Hepatic stellate cell (primary cell): ENCODE measurements at regions not wholly inside any gene's neighbourhood (a gene's known extent, or its start where the extent isn't known, plus 50 kb on each side); places are given as distances from the start of the nearest gene placed in this dataset.
"Not testable (repeated sequence)": the region's sequence is repeated elsewhere in the genome, so short reads cannot be mapped to it uniquely, and the experiment has no call there.

ENCODE experiments used
- DNase-seq: peaks from one replicate; pipeline ENCODE4 v3.0.0; 2011; ENCODE audit warnings: low spot score

GRCh38 chr19:30236587-30236986, 135.6 kb upstream of the ZNF536 start:
- no peak for DNase-seq

DNA sequence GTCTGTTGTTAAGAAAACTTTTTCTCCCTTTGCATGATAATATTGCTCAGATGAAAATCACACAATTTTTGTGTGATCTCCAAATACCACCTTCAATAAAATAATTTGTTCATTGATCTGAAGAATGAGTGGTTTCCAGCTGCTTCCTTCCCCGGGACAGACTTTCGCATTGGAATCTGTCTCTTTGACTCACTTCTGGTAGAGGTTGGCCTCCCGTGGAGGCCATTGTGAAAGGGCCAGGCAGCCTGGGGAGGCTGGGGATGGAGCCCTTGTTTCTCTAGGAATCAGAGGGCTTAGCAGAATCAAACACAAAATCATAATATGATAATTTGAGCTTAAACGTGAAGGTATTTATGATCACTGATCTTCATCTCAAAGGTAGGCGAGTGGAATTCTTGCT, 135.0 kb upstream of the ZNF536 start:
- no peak for DNase-seq

- no peak for DNase-seq
These were observed 131.1 kb upstream of the ZNF536 start for GRCh38 chr19:30240904-30241695.

DNA sequence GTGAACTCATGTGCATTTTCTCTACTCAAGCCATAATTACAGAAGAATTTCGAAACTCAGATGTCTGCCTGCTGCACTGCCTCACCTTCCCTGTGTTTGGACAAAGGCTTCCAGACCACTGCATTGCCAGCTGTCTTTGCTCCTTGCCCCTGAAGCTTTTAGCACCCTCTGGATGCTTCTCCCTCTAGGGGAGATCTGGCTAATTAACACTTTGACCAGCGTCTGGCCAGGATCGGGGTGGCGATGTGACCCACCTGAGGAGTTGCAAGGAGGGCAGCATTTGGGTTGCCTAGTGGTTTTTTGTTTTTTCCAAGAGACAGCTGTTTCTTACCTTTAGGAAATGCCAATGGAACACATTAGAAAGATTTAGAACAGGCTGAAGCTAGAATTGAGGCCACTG, 127.7 kb upstream of the ZNF536 start:
- DNase-seq: no peak

DNA sequence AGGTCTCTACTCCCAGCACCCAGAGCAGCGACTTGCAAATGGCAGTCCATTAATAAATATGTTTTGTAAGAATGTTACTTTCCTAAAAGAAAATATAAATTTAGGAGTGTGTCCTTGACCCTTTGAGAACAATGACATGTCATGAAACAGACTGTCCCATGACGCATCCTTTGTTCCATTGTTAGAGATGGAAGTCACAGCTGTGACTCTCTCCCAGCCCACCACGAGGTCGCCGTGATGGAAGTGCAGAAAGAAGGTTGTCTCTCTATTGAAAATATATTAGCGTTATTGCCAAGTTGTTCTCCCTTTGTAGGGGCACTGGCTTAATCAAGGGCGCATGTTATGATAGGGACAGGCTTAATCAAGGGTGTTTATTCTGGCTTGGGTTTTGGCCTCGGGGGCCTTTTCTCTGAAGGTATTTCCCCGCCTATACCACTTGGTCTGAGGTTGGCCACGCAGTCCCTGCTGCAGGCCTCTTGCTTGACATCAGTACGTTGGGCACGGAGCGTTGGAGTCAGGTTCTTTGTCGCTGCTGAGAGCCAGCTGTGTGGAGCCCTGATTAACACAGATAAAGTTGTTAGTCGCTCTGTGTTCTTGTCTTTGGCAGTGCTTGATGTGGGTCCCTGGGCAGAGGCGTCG, 126.7 kb upstream of the ZNF536 start:
- DNase-seq: no peak

DNA sequence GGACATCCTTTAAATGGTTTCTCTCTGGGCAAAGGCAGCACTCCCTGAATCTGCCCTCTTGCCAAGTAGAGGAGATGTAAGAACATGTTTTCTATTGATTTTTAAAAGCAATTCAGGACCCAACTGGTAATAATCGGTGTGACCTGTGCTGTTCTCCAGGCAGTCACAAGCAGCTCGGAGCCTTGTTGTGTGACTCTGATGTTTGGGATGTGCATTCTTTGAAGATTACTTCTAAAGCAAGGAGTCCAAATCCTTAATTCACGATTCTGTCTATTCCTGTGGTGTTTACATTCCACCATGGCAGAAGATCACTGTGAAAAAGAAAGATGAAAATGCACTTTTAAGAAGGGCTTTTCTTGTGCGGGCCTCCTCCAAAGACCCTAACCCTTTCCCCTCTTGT, 122.3 kb upstream of the ZNF536 start:
- no peak for DNase-seq

DNA sequence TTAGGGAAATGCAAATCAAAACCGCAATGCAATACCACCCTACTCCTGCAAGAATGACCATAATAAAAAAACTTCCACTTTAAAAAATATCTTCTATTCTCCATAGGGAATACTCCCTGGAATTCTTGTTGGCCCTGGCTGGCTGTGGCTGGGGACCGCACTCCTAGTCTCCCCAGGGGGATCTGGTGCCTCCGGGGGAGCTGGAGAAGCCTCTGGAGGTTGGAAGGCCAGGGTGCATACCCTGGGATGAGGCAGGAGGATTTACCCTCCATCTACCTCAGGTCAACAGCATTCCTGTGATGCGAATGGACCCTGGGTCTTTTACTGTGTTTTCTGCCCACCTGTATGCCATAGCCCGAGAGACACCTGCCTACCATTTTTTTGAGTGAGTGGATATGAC, 120.0 kb upstream of the ZNF536 start:
- DNase-seq: no peak

- DNase-seq: no peak
These were observed 118.6 kb upstream of the ZNF536 start for GRCh38 chr19:30253581-30253996.

DNA sequence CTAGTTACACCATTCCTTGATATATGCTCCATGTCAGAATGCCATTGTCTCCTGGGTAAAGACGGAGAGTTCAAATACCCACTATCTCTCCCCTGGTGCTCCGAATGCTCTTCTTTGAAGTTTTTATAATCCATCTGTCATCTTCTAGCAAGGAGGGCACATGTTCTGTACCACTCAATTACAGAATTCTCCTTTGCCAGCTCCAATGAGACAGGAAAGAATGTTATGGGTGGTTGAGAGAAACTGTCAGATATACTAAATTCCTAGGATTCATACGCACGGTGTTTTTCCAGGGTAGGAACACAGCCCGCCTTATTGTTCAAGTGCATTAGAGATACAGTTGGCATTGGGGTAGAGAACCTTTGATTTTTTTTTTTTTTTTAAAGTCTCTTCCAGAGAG, 118.0 kb upstream of the ZNF536 start:
- DNase-seq: no peak

GRCh38 chr19:30254789-30255188, 117.4 kb upstream of the ZNF536 start:
- DNase-seq: no peak

- no peak for DNase-seq
These were observed 116.2 kb upstream of the ZNF536 start for GRCh38 chr19:30255791-30256495.

DNA sequence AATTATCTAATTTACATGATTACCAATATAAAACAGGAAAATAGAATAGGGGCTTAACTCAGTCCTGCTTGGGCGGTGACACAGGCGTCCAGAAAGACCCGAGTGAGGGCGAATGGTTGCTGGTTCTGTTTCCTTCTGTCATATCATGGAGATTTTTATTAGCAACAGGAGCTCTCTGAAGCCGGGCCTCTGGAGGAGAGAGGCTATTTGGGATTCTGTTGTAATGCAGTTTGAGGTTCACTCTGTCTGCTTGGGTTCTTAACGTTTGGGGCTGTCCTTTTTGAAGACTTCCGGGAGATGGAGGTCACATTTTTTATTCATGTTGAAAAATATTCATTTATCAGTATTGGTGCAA, 115.7 kb upstream of the ZNF536 start:
- no peak for DNase-seq

DNA sequence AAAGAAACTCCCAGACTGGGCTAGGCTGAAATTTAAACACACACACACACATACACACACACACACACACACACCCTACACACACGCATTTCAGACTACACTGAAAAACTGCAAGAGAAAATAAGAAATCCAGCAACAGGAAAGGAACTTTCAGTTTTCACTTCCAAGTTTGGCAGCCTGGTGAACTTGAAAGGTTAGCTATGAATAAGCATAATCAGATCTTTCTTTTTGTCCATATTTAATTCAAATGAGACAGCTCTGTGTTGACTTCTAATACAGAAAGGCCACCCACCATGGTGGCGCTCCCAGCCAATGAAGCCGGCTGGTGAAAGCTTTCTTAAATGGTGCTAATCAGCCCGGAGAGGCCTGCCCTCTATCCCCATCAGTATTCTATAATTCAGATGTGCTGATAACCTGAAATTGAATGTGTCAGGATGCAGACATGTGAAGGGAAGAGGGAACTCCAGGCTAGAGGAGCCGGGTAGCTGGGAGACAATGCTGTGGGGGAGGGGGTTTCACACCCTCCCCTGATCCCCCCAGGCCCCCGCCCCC, 108.3 kb upstream of the ZNF536 start:
- no peak for DNase-seq

DNA sequence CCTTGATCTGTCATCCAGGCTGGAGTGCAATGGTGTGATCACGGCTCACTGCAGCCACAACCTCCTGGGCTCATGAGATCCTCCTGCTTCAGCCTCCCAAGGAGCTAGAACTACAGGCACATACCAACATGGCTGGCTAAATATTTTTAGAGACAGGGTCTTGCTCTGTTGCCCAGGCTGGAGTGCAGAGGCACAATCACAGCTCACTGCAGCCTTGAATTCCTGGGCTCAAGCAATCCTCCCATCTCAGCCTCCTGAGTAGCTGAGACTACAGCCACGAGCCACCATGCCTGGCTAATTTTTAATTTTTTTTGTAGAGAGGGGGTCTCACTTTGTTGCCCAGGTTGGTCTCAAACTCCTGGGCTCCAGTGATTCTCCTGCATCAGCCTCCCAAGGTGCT, 106.3 kb upstream of the ZNF536 start:
- not testable (repeated sequence) for DNase-seq

- no peak for DNase-seq
These were observed 105.5 kb upstream of the ZNF536 start for GRCh38 chr19:30266687-30267086.

DNA sequence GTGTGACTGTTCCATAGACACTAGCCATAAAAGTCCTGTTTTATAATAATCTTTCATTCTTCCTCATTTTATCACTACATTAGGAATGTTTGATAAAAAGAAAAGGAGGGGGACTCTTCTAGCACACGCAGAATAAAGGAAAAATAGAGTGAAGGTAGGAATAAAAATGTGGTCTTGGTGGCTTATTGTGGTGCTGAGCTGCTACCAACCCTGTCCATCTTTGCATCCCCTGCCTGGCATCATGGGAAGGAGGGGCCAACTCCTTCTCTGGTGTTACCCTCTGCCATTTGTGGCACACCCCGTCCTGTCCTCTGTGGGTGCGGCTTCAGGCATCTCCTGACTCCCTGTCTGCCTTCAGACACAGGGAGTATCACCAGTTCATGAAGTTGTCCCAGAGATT, 104.9 kb upstream of the ZNF536 start:
- DNase-seq: no peak

- DNase-seq: no peak
These were observed 103.6 kb upstream of the ZNF536 start for GRCh38 chr19:30268601-30269000.

GRCh38 chr19:30269638-30270037, 102.5 kb upstream of the ZNF536 start:
- no peak for DNase-seq

GRCh38 chr19:30271816-30272215, 100.4 kb upstream of the ZNF536 start:
- DNase-seq: no peak

DNA sequence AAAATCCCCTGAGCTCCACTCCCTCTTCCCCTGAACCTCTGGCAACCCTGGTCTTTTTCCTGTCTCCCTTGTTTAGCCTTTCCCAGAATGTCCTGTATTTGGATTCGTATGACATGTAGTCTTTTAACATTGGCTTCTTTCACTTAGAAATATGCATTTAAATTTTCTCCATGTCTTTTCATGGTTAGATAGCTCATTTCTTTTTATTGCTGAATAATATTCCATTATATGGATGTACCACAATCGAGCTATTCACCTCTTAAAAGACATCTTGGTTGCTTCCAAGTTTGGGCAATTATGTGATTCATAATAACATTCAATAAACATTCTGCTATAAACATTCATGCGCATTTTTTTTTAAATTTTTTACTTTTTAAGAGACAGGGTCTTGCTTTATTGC, 99.6 kb upstream of the ZNF536 start:
- no peak for DNase-seq

GRCh38 chr19:30273184-30273583, 99.0 kb upstream of the ZNF536 start:
- DNase-seq: no peak

- DNase-seq: no peak
These were observed 97.2 kb upstream of the ZNF536 start for GRCh38 chr19:30274987-30275386.
